ENCODE measurements at regions not wholly inside any gene's neighbourhood (a gene's known extent, or its start where the extent isn't known, plus 50 kb on each side); places are given as distances from the start of the nearest gene placed in this dataset.

- POLR2A ChIA-PET: no interaction called here
- CTCF ChIA-PET: interaction anchor here (0.6 to 0.8 kb wide), 3 partner anchors 35 to 921 kb away, joined by 3 to 5 read pairs (median 3); no protein-coding TSS in a partner anchor
Observed at GRCh38 chr9:20189871-20190270, 401.0 kb upstream of the SLC24A2 start.

GRCh38 chr9:20188616-20189369, 400.0 kb upstream of the SLC24A2 start:
- ChIA-PET POLR2A (interaction anchor here (0.7 kb wide), 2 partner anchors 194 to 886 kb away, joined by 4 to 5 read pairs; no protein-coding TSS in a partner anchor), CTCF (interaction anchor here (0.6 to 0.8 kb wide), 5 partner anchors 36 to 1281 kb away, joined by 3 read pairs; no protein-coding TSS in a partner anchor)
- Histone ChIP-seq H3K36me3 (ENCODE audit: control insufficient read depth in 2 of 2, insufficient read depth in 1 of 2, low read length in 2 of 2) (no peaks in the 10 kb centered on the region), H3K27ac (ENCODE audit: extremely low read depth, low read depth, low read length) (no peak overlapping the region), H3K4me3 (ENCODE audit: low read depth, low read length) (no peak overlapping the region), H3K4me1 (ENCODE audit: control insufficient read depth, insufficient read depth, low read length) (no peaks in the 10 kb centered on the region), H3K9me3 (ENCODE audit: control insufficient read depth, insufficient read depth, low read depth, low read length) (no peaks in the 10 kb centered on the region)
- TF ChIP-seq ZNF521 (tag by site-specific recombination; IDR thresholded peaks at IDR 0.05) (no peak), ZNF561 (tag by site-specific recombination; IDR thresholded peaks at IDR 0.05; ENCODE audit: borderline replicate concordance) (no peak), INSM2 (tag by site-specific recombination; IDR thresholded peaks at IDR 0.05) (no peak), ZNF664 (tag by site-specific recombination; IDR thresholded peaks at IDR 0.05) (no peak), ZNF214 (tag by site-specific recombination; IDR thresholded peaks at IDR 0.05; ENCODE audit: borderline replicate concordance) (no peak), GLIS2 (tag by site-specific recombination; IDR thresholded peaks at IDR 0.05) (no peak), ZNF133 (tag by site-specific recombination; IDR thresholded peaks at IDR 0.05) (no peak), ZSCAN5A (tag by site-specific recombination; IDR thresholded peaks at IDR 0.05) (no peak), HOXD13 (CRISPR knock-in tag; IDR thresholded peaks at IDR 0.05; ENCODE audit: borderline replicate concordance) (no peak), PBX3 (CRISPR knock-in tag; IDR thresholded peaks at IDR 0.05) (no peak), ZNF704 (tag by site-specific recombination; IDR thresholded peaks at IDR 0.05) (no peak), ZBTB26 (tag by site-specific recombination; optimal IDR thresholded peaks at IDR 0.05) (no peak), KLF9 (tag by site-specific recombination; IDR thresholded peaks at IDR 0.05; ENCODE audit: low read depth) (no peak), OSR2 (tag by site-specific recombination; IDR thresholded peaks at IDR 0.05) (no peak), ZNF292 (tag by site-specific recombination; IDR thresholded peaks at IDR 0.05; ENCODE audit: borderline replicate concordance, low read depth) (no peak), ZBTB20 (tag by site-specific recombination; IDR thresholded peaks at IDR 0.05) (no peak), ZNF398 (tag by site-specific recombination; IDR thresholded peaks at IDR 0.05) (no peak), ZNF571 (tag by site-specific recombination; IDR thresholded peaks at IDR 0.05) (no peak), ZNF221 (tag by site-specific recombination; IDR thresholded peaks at IDR 0.05; ENCODE audit: borderline replicate concordance) (no peak)

More at GRCh38 chr9:20189871-20190270, 401.0 kb upstream of the SLC24A2 start:
- TF ChIP-seq ZIC2 (tag by site-specific recombination; IDR thresholded peaks at IDR 0.05): peak; percentile 87
- no peak for TF ChIP-seq ZNF175 (tag by site-specific recombination; IDR thresholded peaks at IDR 0.05)
- Histone ChIP-seq H3K36me3 (ENCODE audit: control insufficient read depth in 2 of 2, insufficient read depth in 1 of 2, low read length in 2 of 2) (no peaks in the 10 kb centered on the region), H3K27ac (ENCODE audit: extremely low read depth, low read depth, low read length) (no peak overlapping the region), H3K4me3 (ENCODE audit: low read depth, low read length) (no peak overlapping the region), H3K4me1 (ENCODE audit: control insufficient read depth, insufficient read depth, low read length) (no peaks in the 10 kb centered on the region), H3K9me3 (ENCODE audit: control insufficient read depth, insufficient read depth, low read depth, low read length) (no peaks in the 10 kb centered on the region)

All from HEK293 (cell line).